NCI-H2081 treated with DMSO at 0.1 percent for 48 hours (cell line): ENCODE measurements at regions not wholly inside any gene's neighbourhood (a gene's known extent, or its start where the extent isn't known, plus 50 kb on each side); places are given as distances from the start of the nearest gene placed in this dataset.

ENCODE experiments used
- DNase-seq: peaks from one replicate; lab custom pipeline; 2025; lab: John Stamatoyannopoulos, UW

DNA sequence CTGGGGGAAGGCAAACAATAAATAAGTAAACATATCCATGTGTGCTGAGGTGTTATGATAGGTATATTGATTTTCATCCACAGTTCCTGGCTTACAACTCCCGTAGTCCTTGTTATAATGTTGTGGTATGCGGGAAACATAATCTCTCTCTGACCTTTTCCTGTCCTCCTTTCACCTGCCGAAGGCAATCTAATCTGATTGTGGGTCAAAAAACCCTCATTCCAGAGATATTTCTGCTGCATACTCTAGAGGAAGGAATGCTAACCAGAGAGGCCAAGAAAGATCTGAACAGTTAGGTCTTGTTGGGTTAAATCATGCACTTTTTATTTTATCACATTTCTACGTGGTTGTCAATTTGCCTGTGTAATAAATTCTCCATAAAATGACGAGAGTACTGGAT, 383.6 kb upstream of the SEMA6D start:
- no peak for DNase-seq

DNA sequence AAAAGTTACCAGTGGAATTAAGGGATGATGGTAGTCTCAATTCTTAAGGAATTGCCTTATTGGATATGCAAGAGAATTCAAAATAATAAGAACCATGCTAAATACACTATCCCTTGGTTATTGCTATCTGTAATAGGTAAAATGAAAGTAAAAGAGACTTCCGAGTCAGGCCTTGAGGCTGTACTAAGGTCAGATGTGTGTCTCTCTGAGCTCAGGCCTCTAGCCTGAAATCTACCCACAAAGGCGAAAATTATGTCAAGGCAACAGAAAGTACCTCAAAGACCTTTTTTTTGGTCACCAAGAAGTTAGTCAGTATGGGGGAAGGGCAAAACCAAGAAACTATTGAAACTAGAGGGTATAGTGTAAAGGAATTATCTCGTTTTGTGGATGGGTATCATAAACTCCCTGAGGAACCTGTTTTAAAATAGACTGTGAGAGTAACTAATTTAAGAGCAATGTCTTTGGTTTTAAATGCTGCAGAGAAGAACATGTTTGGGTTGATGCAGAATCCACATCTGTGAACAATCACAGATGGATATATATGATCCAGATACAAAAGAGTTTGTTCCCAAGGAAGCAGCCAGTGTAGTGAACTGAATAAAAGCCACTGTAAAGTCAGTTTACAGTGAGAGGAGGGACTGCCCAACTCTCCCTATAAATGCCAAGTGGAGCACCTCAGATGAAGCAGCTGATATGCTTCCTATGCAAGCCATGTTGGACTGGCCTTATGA, 382.3 kb upstream of the SEMA6D start:
- no peak for DNase-seq

DNA sequence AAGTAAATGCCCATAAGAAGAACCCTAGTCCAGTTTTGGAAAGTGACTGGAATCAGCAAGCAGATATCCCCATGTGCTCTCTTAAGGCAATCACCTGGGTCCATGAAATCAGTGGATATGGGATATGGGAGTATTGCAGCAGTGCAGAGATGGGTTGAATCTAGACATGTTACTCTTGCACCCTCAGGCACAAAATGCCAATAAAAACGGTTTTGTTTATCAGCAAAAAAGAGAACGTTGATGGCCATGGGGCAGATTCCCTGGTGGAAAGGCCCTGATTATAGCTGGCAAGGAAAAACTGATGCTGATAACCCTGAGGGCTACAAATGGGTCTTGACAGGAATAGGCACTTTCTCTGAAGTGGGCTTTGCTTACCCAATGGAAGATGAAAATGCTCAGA, 380.2 kb upstream of the SEMA6D start:
- no peak for DNase-seq

DNA sequence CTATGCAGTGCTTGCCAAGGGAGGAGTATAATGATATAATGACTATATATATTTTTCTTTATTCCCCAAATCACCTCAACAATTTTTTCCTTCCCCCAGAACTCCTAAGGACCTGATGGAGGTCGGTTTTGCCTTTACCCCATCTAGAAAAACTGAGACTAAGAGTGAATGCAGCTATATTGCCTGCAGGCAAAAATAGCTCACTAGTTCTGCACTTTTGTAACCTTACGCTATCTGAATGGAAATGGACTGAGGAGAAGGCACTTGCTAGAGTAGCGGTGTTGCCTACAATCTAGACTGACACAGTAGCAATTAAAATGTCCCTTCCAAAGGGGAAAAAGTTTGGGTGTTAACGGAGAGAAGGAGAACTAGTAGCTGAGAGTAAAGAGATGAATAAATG, 379.5 kb upstream of the SEMA6D start:
- DNase-seq, result no peak

DNA sequence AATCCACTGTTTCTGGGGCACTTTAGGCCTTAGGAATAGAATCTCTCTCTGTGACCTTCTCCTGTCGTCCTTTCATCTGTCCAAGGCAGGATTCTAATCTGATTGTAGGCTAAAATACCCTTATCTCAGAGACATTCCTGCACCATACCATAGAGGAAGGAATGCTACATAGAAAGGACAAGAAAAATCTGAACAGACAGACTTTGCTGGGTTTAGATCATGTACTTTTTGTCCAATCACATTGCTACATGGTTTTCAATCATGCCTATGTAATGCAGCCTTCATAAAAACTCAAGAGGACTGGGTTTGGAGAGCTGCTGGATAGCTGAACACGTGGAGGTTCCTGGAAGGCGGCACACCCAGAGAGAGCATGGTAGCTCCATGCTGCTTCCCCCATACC, 378.5 kb upstream of the SEMA6D start:
- no peak for DNase-seq

DNA sequence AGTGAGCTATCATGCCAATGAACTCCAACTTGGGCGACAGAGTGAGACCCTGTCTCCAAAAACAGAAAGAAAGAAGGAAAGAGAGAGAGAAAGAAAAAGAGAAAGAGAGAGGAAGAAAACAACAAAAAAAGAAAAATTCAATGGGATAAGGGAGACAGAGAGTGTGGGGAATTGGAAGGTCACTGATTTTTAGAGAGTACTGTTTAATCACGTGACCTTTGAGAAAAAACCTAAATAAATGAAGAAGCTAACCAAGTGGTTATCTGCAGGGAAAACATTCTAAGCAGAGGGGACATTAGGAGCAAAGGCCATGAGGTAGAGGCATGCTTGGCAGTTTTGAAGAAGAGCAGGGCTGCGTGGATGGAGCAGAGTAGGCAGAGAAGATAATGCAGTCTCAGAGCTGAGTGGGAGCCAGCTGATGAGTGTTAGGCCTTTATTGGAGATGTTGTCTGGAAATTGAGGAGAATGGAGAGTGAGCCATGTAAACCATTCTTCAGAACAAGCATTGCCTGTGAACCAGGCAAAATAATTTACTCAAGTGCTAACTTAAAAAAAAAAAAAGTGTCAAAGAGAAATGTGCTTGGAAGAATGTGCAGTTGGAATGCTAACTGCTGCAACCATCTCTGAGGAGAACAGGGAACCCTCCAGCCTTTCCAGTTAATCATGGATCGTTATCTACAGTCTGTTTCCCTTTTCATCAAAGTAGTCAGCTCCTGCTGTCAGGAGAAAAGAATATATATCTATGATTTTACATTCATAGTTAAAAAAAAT, 377.3 kb upstream of the SEMA6D start:
- no peak for DNase-seq

DNA sequence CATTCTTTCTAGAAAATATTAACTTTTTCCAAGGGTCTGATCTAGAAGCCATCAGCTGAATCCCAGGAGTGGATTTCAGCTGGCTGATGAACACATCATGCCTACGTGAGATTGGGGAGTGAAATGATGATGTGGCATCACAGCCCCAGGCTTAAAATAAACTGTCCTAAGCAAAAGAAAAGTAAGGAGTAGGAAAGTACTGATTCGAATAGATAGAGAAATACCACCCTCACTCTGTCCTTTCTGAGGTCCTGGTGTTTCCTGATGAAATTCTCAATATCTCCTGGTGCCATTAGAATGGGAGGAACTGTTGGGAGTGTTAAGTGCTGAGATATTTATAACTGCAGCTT, 376.8 kb upstream of the SEMA6D start:
- no peak for DNase-seq

DNA sequence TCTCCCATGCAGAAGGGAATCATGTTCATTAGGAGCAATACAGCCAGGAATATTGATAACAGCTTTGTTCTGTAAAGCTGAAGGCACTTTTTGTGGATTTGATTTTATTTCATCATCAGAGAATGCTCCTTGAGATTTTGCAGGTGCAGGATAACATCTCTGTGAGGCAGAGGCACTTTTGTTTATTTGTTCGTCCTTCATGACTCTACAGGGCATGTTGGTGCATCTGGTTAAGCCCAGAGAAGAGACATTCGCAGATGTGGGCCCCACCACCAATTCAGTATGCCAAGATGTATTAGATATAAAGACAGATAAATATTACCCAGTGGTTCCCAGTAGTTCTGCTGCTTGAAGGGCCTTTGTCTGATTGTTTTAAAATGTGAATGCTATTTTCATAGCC, 368.1 kb upstream of the SEMA6D start:
- no peak for DNase-seq

DNA sequence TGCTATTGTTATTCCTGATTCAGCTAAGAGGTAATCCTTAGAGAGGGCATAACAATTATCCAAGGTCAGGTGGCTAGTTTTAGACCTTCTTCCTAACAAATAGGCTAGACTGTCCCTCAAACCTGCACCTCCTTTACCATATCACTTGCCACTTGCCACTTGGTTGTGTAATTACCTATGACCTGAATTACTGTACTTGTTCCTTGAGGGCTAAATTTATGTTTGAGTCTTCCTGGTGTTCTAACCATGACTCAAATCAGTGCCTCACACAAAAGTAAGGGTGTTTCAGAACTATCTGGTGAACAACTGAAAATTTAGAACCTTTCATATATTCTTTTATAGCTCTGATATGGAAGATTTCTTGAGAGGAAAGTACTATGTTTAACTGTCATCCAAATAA, 365.8 kb upstream of the SEMA6D start:
- DNase-seq, result no peak

DNA sequence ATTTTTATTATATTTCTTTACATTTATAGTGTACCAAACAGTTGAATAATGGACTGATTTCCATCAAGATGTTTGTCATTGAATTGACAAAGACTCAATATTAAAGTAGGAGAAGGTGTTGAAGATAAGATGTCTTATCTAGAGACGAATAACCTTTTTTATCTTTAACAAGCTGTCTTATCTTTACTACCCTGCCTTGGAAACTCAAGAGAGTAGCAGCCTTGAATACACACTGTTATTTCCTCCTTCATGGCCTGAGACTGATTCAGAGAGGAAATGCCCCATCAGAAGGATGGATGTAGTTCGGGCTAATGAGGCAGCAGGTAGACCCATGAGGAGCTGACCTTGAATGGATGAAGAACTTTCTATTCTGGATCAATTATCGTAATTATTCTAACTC, 365.1 kb upstream of the SEMA6D start:
- no peak for DNase-seq

DNA sequence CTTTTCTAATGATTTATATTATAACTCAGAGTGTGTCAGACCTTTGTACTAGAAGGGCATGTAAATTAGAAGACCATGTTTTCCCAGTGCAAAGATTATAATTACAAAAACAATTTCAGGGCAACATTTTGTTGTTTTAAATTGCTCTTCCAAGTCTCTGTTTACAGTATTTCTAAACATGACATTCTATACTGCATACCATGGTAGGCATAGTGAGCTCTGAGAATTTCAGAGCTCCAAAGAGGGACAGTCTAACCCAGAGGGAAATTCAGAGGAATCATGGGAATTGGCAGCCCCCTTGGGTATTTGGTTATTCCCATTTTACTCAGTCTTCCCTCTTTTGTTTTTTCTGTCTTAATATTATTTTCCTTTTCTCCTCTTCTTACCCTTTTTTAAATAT, 361.5 kb upstream of the SEMA6D start:
- DNase-seq, result no peak

DNA sequence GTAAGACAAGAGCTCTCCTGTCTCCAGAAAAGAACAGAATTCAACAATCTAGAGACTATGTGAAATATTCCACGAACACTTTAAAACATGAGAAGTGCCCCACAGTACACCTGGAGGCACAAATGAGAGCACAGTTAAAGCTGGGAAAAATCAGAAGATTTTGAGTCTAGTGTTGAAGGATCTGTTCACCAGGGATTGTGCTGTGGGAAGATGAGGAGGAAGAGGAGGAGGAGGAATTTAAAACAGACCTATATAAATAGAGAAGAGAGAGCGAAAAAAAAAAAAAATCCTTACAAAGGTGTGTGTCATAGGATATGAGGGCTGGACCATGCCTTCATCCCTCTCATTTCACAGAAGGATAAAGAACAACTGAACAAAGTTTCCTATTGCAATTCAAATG, 361.0 kb upstream of the SEMA6D start:
- DNase-seq, result no peak

DNA sequence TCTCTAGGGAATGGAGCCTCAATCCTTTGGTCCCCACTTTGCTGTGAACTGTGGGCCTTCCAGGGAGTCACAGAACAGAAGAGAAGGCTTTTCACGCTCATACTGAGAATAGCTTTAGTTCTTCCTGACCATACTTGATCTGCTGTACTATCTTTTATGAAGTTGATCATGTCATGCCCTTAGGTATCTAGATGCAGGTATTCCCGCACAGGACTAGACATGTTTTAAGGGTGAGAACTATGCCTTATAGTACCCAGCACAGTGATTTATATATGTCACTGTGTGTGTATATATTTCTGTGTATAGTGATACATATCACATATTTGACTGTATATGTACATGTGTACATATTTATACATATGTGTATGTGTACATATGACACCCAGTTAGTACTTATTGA, 358.4 kb upstream of the SEMA6D start:
- no peak for DNase-seq

DNA sequence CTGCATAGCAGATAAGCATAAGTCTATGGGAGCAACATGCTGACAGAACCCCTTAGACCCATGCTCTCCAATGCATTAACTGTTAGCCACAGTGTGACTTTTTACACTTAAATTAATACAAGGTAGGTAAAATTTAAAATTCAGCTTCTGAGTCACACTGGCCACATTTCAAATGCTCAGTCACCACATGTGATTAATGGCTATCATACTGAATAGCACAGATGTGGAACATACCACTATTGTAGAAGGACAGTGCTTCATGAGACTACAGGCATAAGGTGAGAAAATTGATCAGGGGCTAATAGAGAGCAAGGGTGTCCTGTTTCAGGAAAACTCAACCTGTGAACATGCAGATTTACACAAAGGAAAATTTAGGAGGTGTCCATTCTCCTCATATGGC, 357.0 kb upstream of the SEMA6D start:
- no peak for DNase-seq

DNA sequence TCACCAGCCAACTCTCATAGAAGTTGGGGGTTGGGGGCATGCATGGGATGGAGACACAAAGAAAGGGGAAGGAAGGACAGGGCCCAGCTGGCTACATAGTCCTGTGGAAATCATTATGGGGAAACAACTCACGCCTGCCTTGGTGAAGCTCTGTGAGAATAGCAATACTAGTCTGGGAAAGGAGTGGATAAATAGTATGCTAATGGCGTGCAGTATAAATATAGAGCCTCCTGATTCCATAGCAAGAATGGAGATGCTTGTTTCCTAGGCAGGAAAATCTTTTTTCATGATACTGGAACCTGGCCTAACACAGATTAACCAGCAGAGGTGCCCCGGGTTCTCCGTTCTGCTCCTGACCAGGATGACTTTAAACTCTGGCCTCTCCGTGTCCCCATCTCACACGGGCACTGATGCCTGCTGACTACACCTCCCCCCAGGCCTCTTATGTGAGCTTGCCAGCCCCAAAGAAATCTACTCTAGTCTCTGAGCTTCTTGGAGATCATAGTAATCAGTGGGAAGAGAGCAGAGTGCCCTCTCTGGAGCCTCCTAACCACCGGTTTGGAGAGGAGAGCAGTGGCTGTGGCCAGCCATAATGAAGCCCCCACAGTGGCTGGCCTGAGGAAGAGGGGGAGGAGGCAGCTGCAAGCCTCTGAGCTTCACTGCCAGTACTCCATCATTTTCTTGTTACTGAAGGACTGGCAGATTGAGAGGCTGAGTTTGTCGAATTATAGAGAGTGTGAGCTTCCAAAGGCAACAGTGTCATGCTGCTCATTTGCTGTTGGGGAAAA, 355.0 kb upstream of the SEMA6D start:
- no peak for DNase-seq

DNA sequence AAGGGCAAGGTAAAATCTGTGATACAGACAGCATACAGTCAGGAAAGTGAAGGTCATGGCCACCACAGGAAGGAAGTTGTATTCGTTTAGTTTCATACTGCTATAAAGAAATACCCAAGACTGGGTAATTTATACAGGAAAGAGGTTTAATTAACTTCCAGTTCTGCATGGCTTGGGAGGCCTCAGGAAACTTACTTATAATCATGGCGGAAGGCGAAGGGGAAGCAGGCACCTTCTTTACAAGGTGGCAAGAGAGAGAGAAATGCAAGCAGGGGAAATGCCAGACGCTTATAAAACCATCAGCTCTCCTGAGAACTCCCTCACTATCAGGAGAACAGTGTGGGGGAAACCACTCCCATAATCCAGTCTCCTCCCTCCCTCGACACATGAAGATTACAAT, 353.7 kb upstream of the SEMA6D start:
- no peak for DNase-seq

DNA sequence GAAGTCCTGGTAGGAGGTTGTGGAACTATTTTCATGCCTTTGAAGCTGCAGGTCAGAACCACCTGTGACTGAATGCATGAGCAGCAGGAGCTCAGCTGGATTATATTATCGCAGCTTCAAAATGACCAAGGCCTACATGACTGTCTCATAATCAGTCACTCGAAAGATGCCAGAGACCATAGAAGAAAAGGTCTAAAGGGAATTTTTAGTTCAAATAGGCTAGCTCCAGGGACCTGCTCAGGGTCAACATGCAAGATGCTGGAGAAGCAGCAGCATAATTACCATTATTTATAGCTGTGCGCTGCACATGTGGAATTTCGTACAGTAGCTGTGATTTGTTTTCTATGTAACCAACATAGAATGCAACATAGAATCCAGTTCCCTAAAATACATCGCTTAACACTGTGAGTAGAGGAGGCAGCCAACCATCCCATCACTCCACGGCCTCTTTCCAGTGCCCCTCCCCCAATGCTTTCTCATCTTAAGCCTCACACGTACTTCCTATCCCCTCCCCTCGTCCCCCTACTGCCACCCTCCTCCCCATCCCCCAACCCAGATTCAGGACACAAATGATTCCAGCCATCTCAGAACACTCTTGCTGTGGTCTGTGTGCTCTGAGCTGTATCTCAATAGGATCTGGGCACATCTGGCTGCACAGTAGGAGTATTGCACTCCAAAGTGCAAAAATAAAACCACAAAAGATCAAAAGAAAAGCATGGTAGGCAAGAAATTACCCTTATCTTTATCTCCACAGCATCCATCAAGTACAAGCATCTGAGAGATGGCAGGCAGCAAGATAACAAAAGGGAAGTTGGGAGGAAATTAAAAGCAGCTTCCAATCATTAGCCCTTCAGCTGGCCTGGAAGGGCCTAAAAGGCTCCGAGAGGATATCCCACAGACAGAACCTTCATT, 352.8 kb upstream of the SEMA6D start:
- no peak for DNase-seq

DNA sequence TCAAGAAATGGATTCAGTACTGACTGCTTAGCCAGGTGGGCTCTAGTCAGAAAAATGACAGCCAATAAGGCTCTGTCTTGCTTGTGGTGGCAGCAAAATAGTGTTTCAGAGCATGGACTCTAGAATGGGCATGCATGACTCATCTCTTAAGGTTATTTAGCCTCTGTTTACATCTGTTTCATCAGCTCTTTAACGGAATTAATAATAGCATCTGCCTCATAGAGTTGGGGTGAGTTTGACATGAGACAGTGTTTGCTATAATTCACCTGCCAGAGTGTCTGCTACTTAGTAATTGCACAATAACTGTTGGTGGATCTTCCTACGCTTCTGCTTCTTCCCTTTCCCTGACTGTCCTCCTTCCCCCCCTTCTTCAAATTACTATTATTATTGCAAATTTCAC, 350.4 kb upstream of the SEMA6D start:
- DNase-seq, result no peak

DNA sequence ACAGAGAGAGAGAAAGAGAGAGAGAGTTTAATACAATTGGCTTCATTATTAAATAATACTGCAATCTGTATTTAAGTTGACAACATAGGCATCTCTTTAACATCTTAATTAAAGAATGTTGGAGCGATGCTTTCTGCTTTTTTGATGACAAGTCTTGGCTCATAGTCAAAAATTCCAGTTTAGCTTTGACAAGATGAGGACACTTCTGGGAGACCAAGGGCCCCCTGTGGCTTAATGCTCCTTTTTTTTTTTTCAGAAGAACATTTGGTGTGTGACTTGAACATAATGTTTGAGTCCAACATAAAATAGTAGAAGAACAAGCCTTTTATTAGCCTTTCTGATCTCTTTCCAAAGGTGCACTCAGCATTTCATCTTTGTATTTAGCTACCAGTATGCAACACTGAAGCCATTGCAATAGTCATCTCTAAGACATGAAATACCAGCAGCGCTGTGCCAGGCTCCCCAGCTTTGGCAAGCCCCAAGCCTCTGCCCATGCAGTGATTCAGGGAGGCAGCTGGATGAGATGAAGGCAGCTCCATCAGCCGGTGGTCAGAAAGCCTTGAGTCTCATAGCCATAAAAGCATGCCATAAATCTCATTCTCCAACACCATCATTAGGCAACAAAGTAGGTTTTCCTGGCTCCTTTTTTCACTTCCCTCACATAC, 349.4 kb upstream of the SEMA6D start:
- no peak for DNase-seq

DNA sequence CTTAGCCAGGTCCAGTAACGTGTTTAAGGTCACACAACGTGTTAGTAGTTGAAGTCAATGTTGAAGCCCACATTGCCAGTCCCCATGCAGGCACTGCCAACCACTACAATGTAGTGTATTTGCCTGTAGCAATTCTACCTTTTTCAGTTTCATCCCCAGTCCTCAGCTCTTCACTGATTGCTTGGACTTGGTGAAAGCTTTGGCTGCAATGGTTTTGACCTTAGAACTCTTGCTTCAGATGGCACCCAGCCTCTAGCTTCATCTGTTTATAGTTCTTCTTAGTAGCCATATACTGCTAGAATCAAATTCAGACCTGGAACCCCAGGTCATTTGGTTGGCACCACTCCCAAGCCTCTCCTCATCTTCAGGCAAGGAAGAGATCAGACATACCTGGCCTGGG, 345.4 kb upstream of the SEMA6D start:
- DNase-seq, result no peak

DNA sequence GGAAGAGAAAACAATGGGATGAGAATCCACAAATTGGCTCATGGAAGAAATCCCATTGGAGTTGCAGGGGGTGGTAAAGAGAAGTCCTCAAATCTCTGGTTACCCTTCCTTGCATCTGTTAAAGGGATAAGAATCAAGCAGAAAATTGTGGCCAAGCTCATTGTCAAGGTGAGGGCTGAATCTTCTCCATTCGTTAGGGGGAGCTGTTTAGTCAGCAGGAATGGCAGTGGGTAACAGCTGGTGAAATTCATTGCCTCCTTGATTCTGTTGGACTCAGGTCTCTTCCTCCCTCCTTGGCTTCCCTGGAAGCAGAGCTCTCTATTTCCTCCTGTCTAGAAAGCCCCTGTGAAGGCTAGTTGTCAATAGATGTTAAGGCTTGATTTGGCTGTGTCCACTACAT, 343.1 kb upstream of the SEMA6D start:
- no peak for DNase-seq

DNA sequence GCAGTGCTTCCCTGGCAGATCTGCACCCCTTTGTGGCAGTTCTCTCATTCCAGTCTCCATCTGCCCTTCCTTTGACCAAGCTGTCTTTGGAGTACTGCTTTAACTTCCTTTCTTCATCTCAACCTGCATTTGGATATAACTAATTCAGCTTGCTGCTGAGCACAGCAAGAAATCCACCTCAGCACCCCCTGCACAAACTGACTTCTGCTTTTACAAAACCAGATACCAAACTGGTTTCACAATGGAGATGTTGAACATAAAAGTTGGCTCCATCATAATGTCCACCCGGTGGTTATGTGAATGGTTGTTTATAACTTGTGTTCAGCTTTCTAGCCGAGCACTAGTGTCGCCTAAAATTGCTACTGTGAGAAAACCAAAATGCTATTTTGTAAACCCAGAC, 341.1 kb upstream of the SEMA6D start:
- no peak for DNase-seq
